Mesenteric fat pad (tissue), 1 donor: ENCODE measurements at regions not wholly inside any gene's neighbourhood (a gene's known extent, or its start where the extent isn't known, plus 50 kb on each side); places are given as distances from the start of the nearest gene placed in this dataset.

Experiments used
- DNase-seq: peaks from one replicate; pipeline ENCODE4 v3.0.0-alpha.2; 2020; ENCODE audit warnings: low spot score
- donor health status: DM: yes; HTN: yes; CAD: no.

GRCh38 chr13:111449041-111449440, 128.6 kb downstream of the TEX29 start:
- DNase-seq = no peak

- DNase-seq = no peak
Measured at GRCh38 chr13:111451402-111451801, 131.0 kb downstream of the TEX29 start.

- DNase-seq = no peak
Measured at GRCh38 chr13:111456452-111457230, 136.2 kb downstream of the TEX29 start.

GRCh38 chr13:111458001-111458531, 137.6 kb downstream of the TEX29 start:
- DNase-seq = no peak

- DNase-seq = no peak
Measured at GRCh38 chr13:111458739-111459138, 138.3 kb downstream of the TEX29 start.

GRCh38 chr13:111459803-111460547, 139.5 kb downstream of the TEX29 start:
- DNase-seq = no peak

GRCh38 chr13:111460548-111461444, 140.4 kb downstream of the TEX29 start:
- no peak for DNase-seq

- DNase-seq = no peak
Measured at GRCh38 chr13:111461445-111462149, 141.2 kb downstream of the TEX29 start.

- no peak for DNase-seq
Measured at GRCh38 chr13:111462221-111462764, 141.9 kb downstream of the TEX29 start.

GRCh38 chr13:111462944-111463343, 142.5 kb downstream of the TEX29 start:
- DNase-seq = no peak

GRCh38 chr13:111467111-111467890, 146.9 kb downstream of the TEX29 start:
- no peak for DNase-seq

- no peak for DNase-seq
Measured at GRCh38 chr13:111468037-111468959, 147.9 kb downstream of the TEX29 start.

GRCh38 chr13:111469450-111469849, 149.0 kb downstream of the TEX29 start:
- no peak for DNase-seq

- no peak for DNase-seq
Measured at GRCh38 chr13:111469916-111470506, 149.6 kb downstream of the TEX29 start.

- DNase-seq = no peak
Measured at GRCh38 chr13:111470933-111471332, 150.5 kb downstream of the TEX29 start.

GRCh38 chr13:111472083-111472482, 151.6 kb downstream of the TEX29 start:
- no peak for DNase-seq

GRCh38 chr13:111472559-111473460, 152.4 kb downstream of the TEX29 start:
- no peak for DNase-seq
